BE2C (cell line): ENCODE measurements at regions not wholly inside any gene's neighbourhood (a gene's known extent, or its start where the extent isn't known, plus 50 kb on each side); places are given as distances from the start of the nearest gene placed in this dataset.

Experiments used
- DNase-seq: peaks from one replicate; pipeline ENCODE4 v3.0.0-alpha.2; 2020
- H3K27me3 ChIP-seq: fragments of 250-450 bp; sonication (Bioruptor Pico); 2 replicates; pipeline ENCODE4 v1.5.1; 2020; ENCODE audit warnings: mild to moderate bottlenecking
- H3K36me3 ChIP-seq: fragments of 250-450 bp; sonication (Bioruptor Pico); 2 replicates; pipeline ENCODE4 v1.5.1; 2020; ENCODE audit warnings: mild to moderate bottlenecking
- H3K4me1 ChIP-seq: fragments of 250-450 bp; sonication (Bioruptor Pico); 2 replicates; pipeline ENCODE4 v1.5.1; 2020
- H3K4me3 ChIP-seq: 2 replicates; pipeline ENCODE4 v1.5.1; 2011; ENCODE audit warnings: low read depth, low read length
- H3K9me3 ChIP-seq: fragments of 250-450 bp; sonication (Bioruptor Pico); 2 replicates; pipeline ENCODE4 v1.5.1; 2020
- TF ChIP-seq, protein P1 (sequence below): IDR thresholded peaks from 2 replicates; pipeline ENCODE4 v1.5.1; 2012; ENCODE audit warnings: mild to moderate bottlenecking, low read depth, low read length

DNA sequence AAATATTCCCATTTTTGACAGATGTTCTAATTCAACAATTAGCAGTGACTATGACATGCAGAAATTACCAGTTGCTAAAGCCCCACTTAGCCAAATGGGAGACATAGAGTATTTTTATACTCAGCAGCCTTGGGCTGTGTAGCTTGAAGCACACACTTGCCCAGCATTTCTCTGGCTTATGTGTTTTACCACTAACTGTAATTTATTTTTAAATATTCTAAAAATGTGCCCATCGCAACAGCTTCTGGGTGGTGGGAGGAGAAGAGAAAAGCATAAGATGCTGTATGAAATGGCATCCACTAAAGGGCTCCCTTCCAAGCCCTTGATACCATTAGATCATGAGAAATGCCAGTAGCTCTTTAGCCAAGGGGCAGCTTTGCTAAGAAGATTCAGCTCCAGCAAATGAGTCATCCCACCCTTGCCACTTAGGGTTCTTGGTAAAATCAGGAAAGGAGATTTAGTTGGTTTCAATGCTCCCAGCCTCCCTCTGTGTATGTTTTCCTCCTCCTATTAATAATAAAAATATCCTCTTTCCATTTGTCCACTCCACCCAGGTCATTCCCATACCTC lies 462.7 kb upstream of the DEPDC1 start:
- Histone ChIP-seq H3K4me1 (no peaks in the 10 kb centered on the region), H3K36me3 (no peaks in the 10 kb centered on the region), H3K27me3 (no peaks in the 10 kb centered on the region), H3K9me3 (no peaks in the 10 kb centered on the region), H3K4me3 (no peak overlapping the region)
- no peak for DNase-seq
- TF ChIP-seq, protein P1, sequence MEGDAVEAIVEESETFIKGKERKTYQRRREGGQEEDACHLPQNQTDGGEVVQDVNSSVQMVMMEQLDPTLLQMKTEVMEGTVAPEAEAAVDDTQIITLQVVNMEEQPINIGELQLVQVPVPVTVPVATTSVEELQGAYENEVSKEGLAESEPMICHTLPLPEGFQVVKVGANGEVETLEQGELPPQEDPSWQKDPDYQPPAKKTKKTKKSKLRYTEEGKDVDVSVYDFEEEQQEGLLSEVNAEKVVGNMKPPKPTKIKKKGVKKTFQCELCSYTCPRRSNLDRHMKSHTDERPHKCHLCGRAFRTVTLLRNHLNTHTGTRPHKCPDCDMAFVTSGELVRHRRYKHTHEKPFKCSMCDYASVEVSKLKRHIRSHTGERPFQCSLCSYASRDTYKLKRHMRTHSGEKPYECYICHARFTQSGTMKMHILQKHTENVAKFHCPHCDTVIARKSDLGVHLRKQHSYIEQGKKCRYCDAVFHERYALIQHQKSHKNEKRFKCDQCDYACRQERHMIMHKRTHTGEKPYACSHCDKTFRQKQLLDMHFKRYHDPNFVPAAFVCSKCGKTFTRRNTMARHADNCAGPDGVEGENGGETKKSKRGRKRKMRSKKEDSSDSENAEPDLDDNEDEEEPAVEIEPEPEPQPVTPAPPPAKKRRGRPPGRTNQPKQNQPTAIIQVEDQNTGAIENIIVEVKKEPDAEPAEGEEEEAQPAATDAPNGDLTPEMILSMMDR, result no peak

- Histone ChIP-seq H3K4me3 (no peak overlapping the region), H3K9me3 (no peaks in the 10 kb centered on the region), H3K4me1 (no peaks in the 10 kb centered on the region), H3K27me3 (no peaks in the 10 kb centered on the region), H3K36me3 (no peaks in the 10 kb centered on the region)
- TF ChIP-seq, protein P1, result no peak
- no peak for DNase-seq
Observed at GRCh38 chr1:68961143-68961542, 464.3 kb upstream of the DEPDC1 start.

- H3K36me3 ChIP-seq, result no peaks in the 10 kb centered on the region
- H3K27me3 ChIP-seq, result no peaks in the 10 kb centered on the region
- H3K4me1 ChIP-seq, result no peaks in the 10 kb centered on the region
- no peaks in the 10 kb centered on the region for H3K9me3 ChIP-seq
- no peak for DNase-seq
- no peak overlapping the region for H3K4me3 ChIP-seq
- TF ChIP-seq, protein P1, result no peak
Observed at GRCh38 chr1:68963353-68963752, 466.5 kb upstream of the DEPDC1 start.

DNA sequence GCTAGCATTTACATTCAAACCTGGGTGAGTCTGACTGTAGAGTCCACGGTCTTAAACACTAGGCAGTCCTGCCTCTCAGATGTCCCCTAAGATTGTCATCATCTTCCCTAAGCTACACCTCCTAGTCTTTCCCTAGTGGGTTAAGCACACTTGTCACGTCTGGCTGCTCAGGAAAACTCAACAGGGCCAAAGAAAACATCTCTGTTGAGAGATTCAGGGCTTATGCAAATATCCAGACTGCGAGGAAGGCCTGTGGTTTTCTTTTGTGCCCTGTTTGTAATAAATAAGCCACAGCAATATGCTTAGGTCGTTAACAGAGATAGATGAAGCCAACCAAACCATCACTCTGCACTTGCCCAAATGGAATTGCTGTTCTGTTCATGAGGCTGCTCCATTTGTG lies 472.6 kb upstream of the DEPDC1 start:
- no peaks in the 10 kb centered on the region for H3K27me3 ChIP-seq
- DNase-seq, result no peak
- H3K9me3 ChIP-seq, result no peaks in the 10 kb centered on the region
- no peak overlapping the region for H3K4me3 ChIP-seq
- TF ChIP-seq, protein P1, result no peak
- H3K4me1 ChIP-seq, result no peaks in the 10 kb centered on the region
- no peaks in the 10 kb centered on the region for H3K36me3 ChIP-seq

- TF ChIP-seq, protein P1, result no peak
- Histone ChIP-seq H3K4me1 (no peaks in the 10 kb centered on the region), H3K36me3 (no peaks in the 10 kb centered on the region), H3K27me3 (no peaks in the 10 kb centered on the region), H3K9me3 (no peaks in the 10 kb centered on the region), H3K4me3 (no peak overlapping the region)
- no peak for DNase-seq
Observed at GRCh38 chr1:68970571-68970970, 473.7 kb upstream of the DEPDC1 start.

DNA sequence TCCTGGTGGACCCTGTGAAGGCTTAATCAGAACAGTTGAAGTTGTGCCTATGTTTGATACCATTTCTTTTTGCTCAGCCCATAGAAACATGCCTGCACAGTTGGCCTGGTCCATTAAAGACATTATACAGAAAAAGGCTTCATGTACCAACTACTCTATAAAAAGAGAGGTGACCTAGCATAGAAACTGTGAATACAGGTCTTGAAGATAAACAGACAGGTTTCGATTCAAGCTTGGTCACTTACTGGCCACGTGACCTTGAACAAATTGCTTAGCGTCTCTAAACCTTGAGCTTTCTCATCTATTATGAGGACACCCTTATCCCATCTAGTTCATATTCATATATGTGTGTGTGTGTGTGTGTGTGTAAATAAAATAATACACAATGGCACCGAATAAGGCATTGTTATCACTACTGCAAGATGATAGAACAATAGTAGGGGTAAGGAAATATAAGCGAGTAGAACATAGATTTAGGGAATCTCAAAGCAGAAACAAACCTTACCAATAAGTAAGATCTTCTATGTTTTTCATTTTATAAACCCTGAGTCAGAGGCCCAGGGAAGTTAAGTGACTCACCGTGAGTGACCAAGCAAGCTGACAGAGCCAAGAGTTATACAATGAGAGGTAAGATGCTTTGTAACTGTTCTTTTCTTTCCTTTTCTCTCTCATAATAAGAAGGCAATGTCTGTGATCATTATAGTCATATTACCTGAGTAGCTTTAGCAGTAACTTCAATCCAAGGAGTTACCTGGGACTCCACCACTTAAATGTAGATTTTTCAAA lies 476.8 kb upstream of the DEPDC1 start:
- no peaks in the 10 kb centered on the region for H3K27me3 ChIP-seq
- DNase-seq, result no peak
- H3K4me1 ChIP-seq, result no peaks in the 10 kb centered on the region
- no peak overlapping the region for H3K4me3 ChIP-seq
- no peaks in the 10 kb centered on the region for H3K9me3 ChIP-seq
- H3K36me3 ChIP-seq, result no peaks in the 10 kb centered on the region
- TF ChIP-seq, protein P1, result no peak
